GM23338 (cell line): ENCODE measurements at regions not wholly inside any gene's neighbourhood (a gene's known extent, or its start where the extent isn't known, plus 50 kb on each side); places are given as distances from the start of the nearest gene placed in this dataset.

Experiments used
- ATAC-seq: fragments of 200-7000 bp; cut with Tn5 transposase; 3 replicates; pipeline ENCODE4 v1.9.1; 2020
- DNase-seq: peaks from one replicate; pipeline ENCODE4 v3.0.0-alpha.2; 2015; ENCODE audit warnings: low spot score
- H2AFZ ChIP-seq: fragments of 200-600 bp; sonication (generic); 2 replicates; pipeline ENCODE4 v1.8.0; 2016; ENCODE audit warnings: antibody characterized with exemption, mild to moderate bottlenecking, moderate library complexity
- H3F3A ChIP-seq: fragments of 200-600 bp; sonication (generic); replicated peaks from 2 replicates; pipeline ENCODE4 v1.8.0; 2017; ENCODE audit warnings: antibody characterized with exemption, mixed run types, low read depth
- H3K27ac ChIP-seq: fragments of 200-600 bp; sonication (generic); 2 replicates; pipeline ENCODE4 v1.6.1; 2016; ENCODE audit warnings: low read depth
- H3K27me3 ChIP-seq: fragments of 200-600 bp; sonication (generic); 2 replicates; pipeline ENCODE4 v1.8.0; 2016; ENCODE audit warnings: mild to moderate bottlenecking, mixed run types, moderate library complexity; ENCODE audit not compliant: insufficient read depth
- H3K36me3 ChIP-seq: fragments of 200-600 bp; sonication (generic); 2 replicates; pipeline ENCODE4 v1.8.0; 2016; ENCODE audit warnings: mild to moderate bottlenecking; ENCODE audit not compliant: insufficient read depth
- H3K4me1 ChIP-seq: fragments of 200-600 bp; sonication (generic); 2 replicates; pipeline ENCODE4 v1.8.0; 2016; ENCODE audit warnings: mild to moderate bottlenecking, moderate library complexity; ENCODE audit not compliant: insufficient read depth
- H3K4me2 ChIP-seq: fragments of 200-600 bp; sonication (generic); 2 replicates; pipeline ENCODE4 v1.7.1; 2017; ENCODE audit warnings: mixed run types
- H3K4me3 ChIP-seq: fragments of 200-600 bp; sonication (generic); 2 replicates; pipeline ENCODE4 v1.6.1; 2016; ENCODE audit warnings: mixed run types
- H3K79me2 ChIP-seq: fragments of 200-600 bp; sonication (generic); replicated peaks from 2 replicates; pipeline ENCODE4 v1.8.0; 2017; ENCODE audit warnings: mild to moderate bottlenecking; ENCODE audit not compliant: insufficient read depth
- H3K9me2 ChIP-seq: fragments of 200-600 bp; sonication (generic); 2 replicates; pipeline ENCODE4 v1.8.0; 2017; ENCODE audit not compliant: insufficient read depth
- H4K20me1 ChIP-seq: fragments of 200-600 bp; sonication (generic); replicated peaks from 2 replicates; pipeline ENCODE4 v1.8.0; 2017; ENCODE audit warnings: mild to moderate bottlenecking; ENCODE audit not compliant: insufficient read depth
- H3K27ac Mint-ChIP-seq: 2 replicates; pipeline ENCODE4 v1.8.0; 2020; ENCODE audit warnings: inconsistent platforms, mild to moderate bottlenecking, moderate library complexity, mixed read lengths
- H3K27me3 Mint-ChIP-seq: 3 replicates; pipeline ENCODE4 v1.8.0; 2022; ENCODE audit warnings: low read depth, mild to moderate bottlenecking, moderate library complexity, mixed read lengths, inconsistent platforms; ENCODE audit not compliant: insufficient read depth, poor library complexity
- H3K36me3 Mint-ChIP-seq: 3 replicates; pipeline ENCODE4 v1.8.0; 2021; ENCODE audit warnings: low read depth, mild to moderate bottlenecking, inconsistent platforms, moderate library complexity, mixed read lengths
- H3K4me1 Mint-ChIP-seq: 3 replicates; pipeline ENCODE4 v1.8.0; 2020; ENCODE audit warnings: mild to moderate bottlenecking, inconsistent platforms, mixed read lengths
- H3K4me3 Mint-ChIP-seq: 3 replicates; pipeline ENCODE4 v1.8.0; 2021; ENCODE audit warnings: moderate library complexity, mild to moderate bottlenecking, inconsistent platforms, mixed read lengths
- H3K9me3 Mint-ChIP-seq: 3 replicates; pipeline ENCODE4 v1.8.0; 2020; ENCODE audit warnings: moderate library complexity, mild to moderate bottlenecking, inconsistent platforms, mixed read lengths
- ETS1 ChIP-seq: IDR thresholded peaks from 2 replicates; pipeline ENCODE4 v1.6.1; 2016; ENCODE audit warnings: antibody characterized with exemption
- EZH2 ChIP-seq: fragments of 200-600 bp; sonication (generic); IDR thresholded peaks from one replicate; pipeline ENCODE4 v1.8.0; 2017; ENCODE audit warnings: antibody characterized with exemption, mild to moderate bottlenecking, low read depth; ENCODE audit not compliant: unreplicated experiment
- EZH2phosphoT487 ChIP-seq: fragments of 200-600 bp; sonication (generic); IDR thresholded peaks from one replicate; pipeline ENCODE4 v1.8.1; 2018; ENCODE audit warnings: antibody characterized with exemption; ENCODE audit not compliant: unreplicated experiment
- JUNB ChIP-seq: IDR thresholded peaks from one replicate; pipeline ENCODE4 v1.6.1; 2016; ENCODE audit warnings: antibody characterized with exemption; ENCODE audit not compliant: unreplicated experiment
- POLR2AphosphoS5 ChIP-seq: IDR thresholded peaks from 2 replicates; pipeline ENCODE4 v1.6.1; 2016; ENCODE audit warnings: antibody characterized with exemption, low read depth
- ZNF114 ChIP-seq: fragments of 250-450 bp; sonication (Bioruptor Pico); IDR thresholded peaks from 2 replicates; pipeline ENCODE4 v1.5.0; 2020; ENCODE audit warnings: mild to moderate bottlenecking, moderate library complexity
- ZNF331 ChIP-seq: fragments of 250-450 bp; sonication (Bioruptor Pico); IDR thresholded peaks from 2 replicates; pipeline ENCODE4 v1.5.0; 2020; ENCODE audit warnings: low read depth, mild to moderate bottlenecking, moderate library complexity
- TF ChIP-seq, protein P1 (sequence below): fragments of 250-450 bp; sonication (Bioruptor Pico); IDR thresholded peaks from 2 replicates; pipeline ENCODE4 v1.5.0; 2020; ENCODE audit warnings: mild to moderate bottlenecking, moderate library complexity

- Mint-ChIP-seq H3K36me3 (no peaks in the 10 kb centered on the region; the same call in 2 of the 3 replicates), H3K4me3 (no peak overlapping the region), H3K27ac (no peak overlapping the region), H3K9me3 (peaks cover 11% of the 10 kb centered on the region), H3K27me3 (peaks cover 2% of the 10 kb centered on the region), H3K4me1 (no peaks in the 10 kb centered on the region)
- Histone ChIP-seq H3K27ac (no peak overlapping the region), H3K79me2 (no peaks in the 10 kb centered on the region), H3K4me3 (no peak overlapping the region), H3F3A (no peaks in the 10 kb centered on the region), H2AFZ (no peak overlapping the region), H3K27me3 (no peaks in the 10 kb centered on the region), H3K4me1 (no peaks in the 10 kb centered on the region), H3K9me2 (peaks cover 5% of the 10 kb centered on the region; the same call in 1 of the 2 replicates), H3K4me2 (no peak overlapping the region), H3K36me3 (no peaks in the 10 kb centered on the region), H4K20me1 (no peaks in the 10 kb centered on the region)
- ATAC-seq, result no peak
- TF ChIP-seq ETS1 (no peak), EZH2phosphoT487 (no peak), POLR2AphosphoS5 (no peak), JUNB (no peak), EZH2 (no peak), ZNF331 (no peak), ZNF114 (no peak)
- TF ChIP-seq, protein P1, sequence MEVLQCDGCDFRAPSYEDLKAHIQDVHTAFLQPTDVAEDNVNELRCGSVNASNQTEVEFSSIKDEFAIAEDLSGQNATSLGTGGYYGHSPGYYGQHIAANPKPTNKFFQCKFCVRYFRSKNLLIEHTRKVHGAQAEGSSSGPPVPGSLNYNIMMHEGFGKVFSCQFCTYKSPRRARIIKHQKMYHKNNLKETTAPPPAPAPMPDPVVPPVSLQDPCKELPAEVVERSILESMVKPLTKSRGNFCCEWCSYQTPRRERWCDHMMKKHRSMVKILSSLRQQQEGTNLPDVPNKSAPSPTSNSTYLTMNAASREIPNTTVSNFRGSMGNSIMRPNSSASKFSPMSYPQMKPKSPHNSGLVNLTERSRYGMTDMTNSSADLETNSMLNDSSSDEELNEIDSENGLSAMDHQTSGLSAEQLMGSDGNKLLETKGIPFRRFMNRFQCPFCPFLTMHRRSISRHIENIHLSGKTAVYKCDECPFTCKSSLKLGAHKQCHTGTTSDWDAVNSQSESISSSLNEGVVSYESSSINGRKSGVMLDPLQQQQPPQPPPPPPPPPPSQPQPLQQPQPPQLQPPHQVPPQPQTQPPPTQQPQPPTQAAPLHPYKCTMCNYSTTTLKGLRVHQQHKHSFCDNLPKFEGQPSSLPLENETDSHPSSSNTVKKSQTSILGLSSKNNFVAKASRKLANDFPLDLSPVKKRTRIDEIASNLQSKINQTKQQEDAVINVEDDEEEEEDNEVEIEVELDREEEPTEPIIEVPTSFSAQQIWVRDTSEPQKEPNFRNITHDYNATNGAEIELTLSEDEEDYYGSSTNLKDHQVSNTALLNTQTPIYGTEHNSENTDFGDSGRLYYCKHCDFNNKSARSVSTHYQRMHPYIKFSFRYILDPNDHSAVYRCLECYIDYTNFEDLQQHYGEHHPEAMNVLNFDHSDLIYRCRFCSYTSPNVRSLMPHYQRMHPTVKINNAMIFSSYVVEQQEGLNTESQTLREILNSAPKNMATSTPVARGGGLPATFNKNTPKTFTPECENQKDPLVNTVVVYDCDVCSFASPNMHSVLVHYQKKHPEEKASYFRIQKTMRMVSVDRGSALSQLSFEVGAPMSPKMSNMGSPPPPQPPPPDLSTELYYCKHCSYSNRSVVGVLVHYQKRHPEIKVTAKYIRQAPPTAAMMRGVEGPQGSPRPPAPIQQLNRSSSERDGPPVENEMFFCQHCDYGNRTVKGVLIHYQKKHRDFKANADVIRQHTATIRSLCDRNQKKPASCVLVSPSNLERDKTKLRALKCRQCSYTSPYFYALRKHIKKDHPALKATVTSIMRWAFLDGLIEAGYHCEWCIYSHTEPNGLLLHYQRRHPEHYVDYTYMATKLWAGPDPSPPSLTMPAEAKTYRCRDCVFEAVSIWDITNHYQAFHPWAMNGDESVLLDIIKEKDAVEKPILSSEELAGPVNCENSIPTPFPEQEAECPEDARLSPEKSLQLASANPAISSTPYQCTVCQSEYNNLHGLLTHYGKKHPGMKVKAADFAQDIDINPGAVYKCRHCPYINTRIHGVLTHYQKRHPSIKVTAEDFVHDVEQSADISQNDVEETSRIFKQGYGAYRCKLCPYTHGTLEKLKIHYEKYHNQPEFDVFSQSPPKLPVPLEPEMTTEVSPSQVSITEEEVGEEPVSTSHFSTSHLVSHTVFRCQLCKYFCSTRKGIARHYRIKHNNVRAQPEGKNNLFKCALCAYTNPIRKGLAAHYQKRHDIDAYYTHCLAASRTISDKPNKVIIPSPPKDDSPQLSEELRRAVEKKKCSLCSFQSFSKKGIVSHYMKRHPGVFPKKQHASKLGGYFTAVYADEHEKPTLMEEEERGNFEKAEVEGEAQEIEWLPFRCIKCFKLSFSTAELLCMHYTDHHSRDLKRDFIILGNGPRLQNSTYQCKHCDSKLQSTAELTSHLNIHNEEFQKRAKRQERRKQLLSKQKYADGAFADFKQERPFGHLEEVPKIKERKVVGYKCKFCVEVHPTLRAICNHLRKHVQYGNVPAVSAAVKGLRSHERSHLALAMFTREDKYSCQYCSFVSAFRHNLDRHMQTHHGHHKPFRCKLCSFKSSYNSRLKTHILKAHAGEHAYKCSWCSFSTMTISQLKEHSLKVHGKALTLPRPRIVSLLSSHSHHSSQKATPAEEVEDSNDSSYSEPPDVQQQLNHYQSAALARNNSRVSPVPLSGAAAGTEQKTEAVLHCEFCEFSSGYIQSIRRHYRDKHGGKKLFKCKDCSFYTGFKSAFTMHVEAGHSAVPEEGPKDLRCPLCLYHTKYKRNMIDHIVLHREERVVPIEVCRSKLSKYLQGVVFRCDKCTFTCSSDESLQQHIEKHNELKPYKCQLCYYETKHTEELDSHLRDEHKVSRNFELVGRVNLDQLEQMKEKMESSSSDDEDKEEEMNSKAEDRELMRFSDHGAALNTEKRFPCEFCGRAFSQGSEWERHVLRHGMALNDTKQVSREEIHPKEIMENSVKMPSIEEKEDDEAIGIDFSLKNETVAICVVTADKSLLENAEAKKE (CRISPR knock-in tag), result no peak
- no peak for DNase-seq
Observed at GRCh38 chr16:64311241-64311640, 810.6 kb downstream of the CDH11 start.
